Tibial nerve (tissue), 4 donors: ENCODE measurements at regions not wholly inside any gene's neighbourhood (a gene's known extent, or its start where the extent isn't known, plus 50 kb on each side); places are given as distances from the start of the nearest gene placed in this dataset.

ENCODE experiments used
- DNase-seq, 2 donors: peaks; one replicate each; pipeline ENCODE4 v3.0.0-alpha.2; 2019; ENCODE audit warnings: low spot score in 2 of 2
- H3K27ac ChIP-seq, 4 donors: fragments of 200-600 bp; sonication (generic) in 3 of 4; one replicate each; pipeline ENCODE4 v1.5.1; 2017 to 2019; ENCODE audit warnings: mild to moderate bottlenecking in 1 of 4
- H3K27me3 ChIP-seq, 2 donors: fragments of 200-600 bp; sonication (generic) in 1 of 2; one replicate each; pipeline versions ENCODE4 v1.5.1 to v1.6.0; 2017 to 2019
- H3K36me3 ChIP-seq, 3 donors: fragments of 200-600 bp; sonication (generic); one replicate each; pipeline ENCODE4 v1.5.1; 2018 to 2019
- H3K4me1 ChIP-seq, 4 donors: fragments of 200-600 bp; sonication (generic) in 3 of 4; one replicate each; pipeline ENCODE4 v1.5.1; 2017 to 2019
- H3K4me3 ChIP-seq, 4 donors: fragments of 200-600 bp; sonication (generic) in 3 of 4; one replicate each; pipeline ENCODE4 v1.5.1; 2017 to 2019; ENCODE audit warnings: mild to moderate bottlenecking in 1 of 4, moderate library complexity in 1 of 4
- H3K9me3 ChIP-seq, 4 donors: fragments of 200-600 bp; sonication (generic) in 3 of 4; one replicate each; pipeline ENCODE4 v1.5.1; 2017 to 2019
- CTCF ChIP-seq, 5 experiments: fragments of 200-600 bp in 3 of 5; fragments of 450-650 bp in 2 of 5; sonication (generic) in 3 of 5; IDR thresholded peaks; one replicate each; pipeline ENCODE4 v1.5.1; 2016 to 2019; ENCODE audit warnings: antibody characterized with exemption in 5 of 5, mild to moderate bottlenecking in 3 of 5, moderate library complexity in 2 of 5
- EP300 ChIP-seq, 2 donors: sonication (generic); formaldehyde crosslinking; IDR thresholded peaks; one replicate each; pipeline ENCODE4 v1.6.1; 2017; ENCODE audit warnings: antibody characterized with exemption in 2 of 2, mild to moderate bottlenecking in 1 of 2
- POLR2A ChIP-seq, 2 donors: fragments of 450-650 bp; IDR thresholded peaks; one replicate each; pipeline ENCODE4 v1.6.1; 2017; ENCODE audit warnings: antibody characterized with exemption in 2 of 2, mild to moderate bottlenecking in 2 of 2, moderate library complexity in 2 of 2
- WGBS, 2 donors: methylation state at CpG; one replicate each; pipeline ENCODE4 v1.1.5; 2018; 5-methylcytosine and 5-hydroxymethylcytosine counted together

DNA sequence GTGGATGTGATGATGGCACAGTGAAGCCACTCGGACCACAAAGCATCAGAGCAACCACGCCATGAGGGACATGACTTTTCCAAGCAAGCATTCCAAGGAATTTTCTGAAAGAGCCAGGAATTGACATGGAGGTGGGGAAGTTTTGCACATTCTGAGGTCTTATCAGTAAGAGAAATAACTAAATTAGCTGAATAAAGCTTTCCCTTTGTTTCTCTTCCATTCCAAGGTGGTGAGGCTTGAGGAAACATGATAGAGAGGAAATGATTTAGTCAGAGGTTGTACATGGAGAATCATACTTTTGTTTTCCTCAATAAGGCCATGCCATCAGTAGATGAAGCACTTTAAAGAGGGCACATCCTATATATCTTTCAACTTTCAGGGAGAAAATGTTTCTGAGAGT lies 115.7 kb upstream of the MMADHC start:
- 93% methylated on average over 2 of the region's 2 CpGs for WGBS, 2 donors
- no peak for DNase-seq

DNA sequence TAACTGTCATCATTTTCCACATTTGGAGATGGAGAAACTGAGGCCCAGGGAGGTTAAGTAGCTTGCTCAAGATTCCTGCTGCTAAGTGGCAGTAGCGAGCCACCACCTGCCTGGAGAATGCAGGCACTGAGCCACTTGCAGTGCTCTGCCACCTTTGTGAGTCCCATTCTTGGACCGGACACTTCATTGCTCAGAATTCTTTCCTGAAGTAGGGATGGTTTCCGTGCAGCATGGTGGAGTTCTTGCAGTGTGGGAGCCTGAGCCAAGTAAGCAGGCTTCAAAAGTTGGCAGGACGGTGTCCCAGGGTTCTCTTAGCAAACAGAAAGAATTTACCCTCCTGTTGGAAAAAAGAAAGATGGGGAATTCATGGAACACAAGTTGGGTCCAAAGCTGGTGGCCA lies 115.0 kb upstream of the MMADHC start:
- no peak for DNase-seq
- no peak overlapping the region for H3K27ac ChIP-seq
- H3K9me3 ChIP-seq: no peaks in the 10 kb centered on the region
- H3K4me3 ChIP-seq: no peak overlapping the region
- WGBS, 2 donors: 97% methylated on average over 4 of the region's 4 CpGs
- TF ChIP-seq POLR2A (IDR thresholded peaks at IDR 0.05): no peak
- H3K27me3 ChIP-seq: no peaks in the 10 kb centered on the region
- no peaks in the 10 kb centered on the region for H3K36me3 ChIP-seq
- no peaks in the 10 kb centered on the region for H3K4me1 ChIP-seq

More for the DNA sequence above, 115.7 kb upstream of the MMADHC start:
- TF ChIP-seq CTCF (IDR thresholded peaks at IDR 0.05): no peak
- no peak for TF ChIP-seq EP300 (IDR thresholded peaks at IDR 0.05)
- no peak for TF ChIP-seq POLR2A (IDR thresholded peaks at IDR 0.05)
- Histone ChIP-seq H3K4me3 (no peak overlapping the region), H3K4me1 (no peaks in the 10 kb centered on the region), H3K27ac (no peak overlapping the region), H3K9me3 (no peaks in the 10 kb centered on the region), H3K36me3 (no peaks in the 10 kb centered on the region), H3K27me3 (no peaks in the 10 kb centered on the region)

DNA sequence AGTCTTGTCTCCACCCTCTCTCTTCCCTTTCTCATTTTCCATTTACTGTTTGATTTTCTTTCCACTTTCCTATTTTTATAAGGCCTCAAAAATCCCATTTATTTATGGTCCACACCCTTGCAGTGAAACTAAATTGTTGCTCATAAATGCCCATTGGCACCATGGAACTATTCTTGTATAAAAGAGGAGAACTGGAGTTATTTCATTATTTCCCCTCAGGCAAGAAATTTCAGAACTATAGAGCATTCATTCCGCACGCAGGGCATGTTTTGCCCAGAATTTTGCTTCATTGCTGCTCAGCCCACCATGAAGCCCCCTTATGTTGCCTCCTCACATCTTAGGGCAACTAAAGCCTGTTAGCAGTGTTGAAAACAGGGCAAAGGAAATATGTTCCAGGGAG lies 113.7 kb upstream of the MMADHC start:
- 50 to 60% methylated on average over 2 of the region's 2 CpGs for WGBS, 2 donors
- H3K36me3 ChIP-seq: no peaks in the 10 kb centered on the region
- no peaks in the 10 kb centered on the region for H3K4me1 ChIP-seq
- no peak overlapping the region for H3K4me3 ChIP-seq
- no peaks in the 10 kb centered on the region for H3K9me3 ChIP-seq
- no peaks in the 10 kb centered on the region for H3K27me3 ChIP-seq
- no peak overlapping the region for H3K27ac ChIP-seq
- no peak for DNase-seq
- no peak for TF ChIP-seq POLR2A (IDR thresholded peaks at IDR 0.05)
- TF ChIP-seq CTCF (IDR thresholded peaks at IDR 0.05): no peak
- no peak for TF ChIP-seq EP300 (IDR thresholded peaks at IDR 0.05)

DNA sequence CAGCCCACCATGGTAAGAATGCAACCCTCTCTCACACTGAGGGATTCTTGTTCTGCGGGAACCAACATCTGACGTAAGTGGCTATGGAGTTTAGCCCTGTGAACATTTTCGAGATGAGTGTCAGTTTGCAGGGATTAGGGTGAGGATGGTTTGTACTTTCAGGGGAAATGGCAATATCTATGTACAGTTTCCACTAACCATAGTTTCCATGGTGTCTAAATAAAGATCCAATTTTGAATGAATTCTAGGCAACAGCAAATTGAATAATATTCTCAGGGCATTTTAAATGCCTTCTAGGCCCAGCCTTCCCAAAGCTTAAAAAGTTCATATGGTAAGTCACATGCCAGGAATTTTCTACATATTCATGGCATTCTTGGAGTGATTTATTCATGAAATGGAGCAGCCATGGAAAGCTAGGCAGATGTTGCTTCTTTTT lies 105.4 kb upstream of the MMADHC start:
- no peaks in the 10 kb centered on the region for H3K9me3 ChIP-seq
- no peak overlapping the region for H3K4me3 ChIP-seq
- TF ChIP-seq POLR2A (IDR thresholded peaks at IDR 0.05) (no peak), EP300 (IDR thresholded peaks at IDR 0.05) (peak in 1 of 2 donors; percentile 17)
- no peaks in the 10 kb centered on the region for H3K27me3 ChIP-seq
- H3K4me1 ChIP-seq: peaks cover 0 to 15% (median 0%) of the 10 kb centered on the region in 4 donors
- H3K36me3 ChIP-seq: no peaks in the 10 kb centered on the region
- DNase-seq: no peak
- WGBS, 2 donors: 57 to 64% methylated on average over 3 of the region's 3 CpGs
- peak overlapping the region in 2 of 4 donors; percentile 50 to 74 for H3K27ac ChIP-seq

DNA sequence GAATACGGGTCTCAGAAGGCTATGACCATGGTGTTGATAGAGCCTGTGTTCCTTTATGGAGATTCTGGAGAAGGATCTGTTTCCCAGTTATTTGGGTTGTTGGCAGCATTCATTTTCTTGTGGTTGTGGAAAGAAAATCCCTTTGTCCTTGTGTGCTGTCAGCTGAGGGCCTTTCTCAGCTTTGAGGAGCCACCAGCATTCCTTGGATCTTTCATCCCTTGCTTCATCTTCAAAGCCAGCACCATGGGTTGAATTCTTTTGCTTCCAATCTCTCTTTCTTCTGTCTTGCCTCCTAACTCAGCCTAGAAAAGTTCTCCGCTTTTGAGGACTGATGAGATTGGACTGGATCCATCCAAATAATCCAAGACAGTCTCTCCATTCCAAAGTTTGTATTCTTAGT lies 103.2 kb upstream of the MMADHC start:
- WGBS, 2 donors: 63 to 74% methylated on average over 2 of the region's 2 CpGs
- Histone ChIP-seq H3K9me3 (no peaks in the 10 kb centered on the region), H3K36me3 (no peaks in the 10 kb centered on the region), H3K4me3 (no peak overlapping the region), H3K27ac (no peak overlapping the region), H3K27me3 (no peaks in the 10 kb centered on the region), H3K4me1 (peaks cover 0 to 26% (median 0%) of the 10 kb centered on the region in 4 donors)
- TF ChIP-seq CTCF (IDR thresholded peaks at IDR 0.05) (no peak), POLR2A (IDR thresholded peaks at IDR 0.05) (no peak), EP300 (IDR thresholded peaks at IDR 0.05) (no peak)
- no peak for DNase-seq

GRCh38 chr2:149687052-149687427 lies 99.5 kb upstream of the MMADHC start:
- Histone ChIP-seq H3K9me3 (no peaks in the 10 kb centered on the region), H3K27me3 (no peaks in the 10 kb centered on the region), H3K36me3 (no peaks in the 10 kb centered on the region), H3K27ac (no peak overlapping the region), H3K4me1 (peaks cover 0 to 11% (median 0%) of the 10 kb centered on the region in 4 donors), H3K4me3 (no peak overlapping the region)
- WGBS, 2 donors: 53 to 67% methylated on average over 2 of the region's 2 CpGs
- no peak for DNase-seq
- no peak for TF ChIP-seq EP300 (IDR thresholded peaks at IDR 0.05)
- no peak for TF ChIP-seq POLR2A (IDR thresholded peaks at IDR 0.05)
- TF ChIP-seq CTCF (IDR thresholded peaks at IDR 0.05): no peak
